ENCODE measurements at regions not wholly inside any gene's neighbourhood (a gene's known extent, or its start where the extent isn't known, plus 50 kb on each side); places are given as distances from the start of the nearest gene placed in this dataset.

DNA sequence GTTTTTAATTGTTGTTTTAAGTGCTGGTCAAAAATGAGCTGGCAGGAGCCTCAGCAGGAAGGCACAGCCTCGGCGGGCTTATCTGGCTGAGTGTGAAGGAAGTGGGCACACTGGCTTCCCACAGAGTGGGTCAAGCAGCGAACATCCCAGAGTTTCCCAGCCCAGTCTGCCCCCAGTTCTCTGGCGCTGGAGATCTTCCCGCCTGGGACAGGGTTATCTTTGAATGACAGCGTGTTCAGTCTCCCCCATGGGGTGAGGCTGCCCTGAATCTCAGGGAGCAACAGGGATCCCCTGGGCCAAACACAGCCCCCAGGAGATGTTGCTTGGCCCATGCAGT lies 122.2 kb upstream of the PTPN1 start:
- no peak for DNase-seq (ENCODE audit: low spot score)
- Mint-ChIP-seq H3K4me3 (no peak overlapping the region), H3K27ac (no peak overlapping the region), H3K4me1 (ENCODE audit: low read depth) (peaks cover 52% of the 10 kb centered on the region), H3K27me3 (ENCODE audit: low read depth) (no peaks in the 10 kb centered on the region), H3K36me3 (ENCODE audit: low read depth) (no peaks in the 10 kb centered on the region), H3K9me3 (no peaks in the 10 kb centered on the region)

DNA sequence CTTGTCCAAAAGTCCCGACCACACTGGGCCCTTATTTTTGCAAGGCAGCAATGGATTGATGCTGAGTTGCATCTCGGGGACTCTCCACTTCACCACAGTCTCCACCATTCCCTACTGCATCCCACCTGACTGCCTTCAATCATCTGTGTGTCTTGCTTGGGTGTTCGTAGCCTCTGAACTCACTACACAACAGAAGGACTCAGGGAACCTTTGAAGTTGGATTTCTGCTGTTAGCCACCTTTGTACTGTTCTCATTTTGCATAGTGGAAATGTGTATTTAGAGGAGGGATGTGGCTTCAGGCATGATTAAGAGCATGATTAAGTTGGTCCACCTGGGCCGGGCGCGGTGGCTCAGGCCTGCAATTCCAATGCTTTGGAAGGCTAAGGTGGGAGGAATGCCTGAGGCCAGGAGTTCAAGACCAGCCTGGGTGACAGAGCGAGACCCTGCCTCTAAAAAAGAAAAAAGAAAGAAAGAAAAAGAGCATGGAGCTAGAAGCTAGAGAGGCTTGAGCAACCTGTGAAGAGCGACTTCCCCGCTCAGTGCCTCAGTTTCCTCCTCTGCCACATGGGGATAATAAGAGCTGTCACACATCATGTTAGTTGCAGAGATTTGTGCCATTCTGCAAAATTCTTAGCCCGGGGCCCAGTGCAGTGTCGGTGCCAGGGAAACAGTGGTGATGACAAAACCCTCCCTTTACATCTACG lies 121.3 kb upstream of the PTPN1 start:
- Mint-ChIP-seq H3K27ac (no peak overlapping the region), H3K9me3 (no peaks in the 10 kb centered on the region), H3K36me3 (ENCODE audit: low read depth) (no peaks in the 10 kb centered on the region), H3K27me3 (ENCODE audit: low read depth) (no peaks in the 10 kb centered on the region), H3K4me3 (no peak overlapping the region), H3K4me1 (ENCODE audit: low read depth) (peaks cover 45% of the 10 kb centered on the region)
- DNase-seq (ENCODE audit: low spot score): no peak

DNA sequence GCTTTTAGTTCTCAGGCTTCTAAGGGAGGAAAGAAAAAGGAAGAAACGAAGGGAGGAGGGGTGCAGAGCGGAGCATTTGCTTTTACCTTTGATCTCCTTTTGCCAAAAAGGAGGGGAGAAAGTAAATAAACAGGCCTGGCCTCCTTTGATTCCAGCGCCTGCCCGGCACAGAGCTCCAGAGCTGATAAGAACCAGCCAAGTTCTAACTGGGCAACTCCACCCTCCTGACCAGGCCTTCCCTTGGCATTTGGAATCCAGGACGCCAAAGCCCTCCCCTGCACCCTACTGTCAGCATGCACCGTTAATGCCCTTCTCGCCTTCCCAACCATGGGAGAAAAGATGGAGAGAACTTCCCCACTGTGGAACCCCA lies 120.8 kb upstream of the PTPN1 start:
- H3K9me3 Mint-ChIP-seq: no peaks in the 10 kb centered on the region
- no peak overlapping the region for H3K4me3 Mint-ChIP-seq
- no peaks in the 10 kb centered on the region for H3K36me3 Mint-ChIP-seq (ENCODE audit: low read depth)
- H3K27ac Mint-ChIP-seq: no peak overlapping the region
- no peaks in the 10 kb centered on the region for H3K27me3 Mint-ChIP-seq (ENCODE audit: low read depth)
- DNase-seq (ENCODE audit: low spot score): no peak
- H3K4me1 Mint-ChIP-seq (ENCODE audit: low read depth): peaks cover 45% of the 10 kb centered on the region

DNA sequence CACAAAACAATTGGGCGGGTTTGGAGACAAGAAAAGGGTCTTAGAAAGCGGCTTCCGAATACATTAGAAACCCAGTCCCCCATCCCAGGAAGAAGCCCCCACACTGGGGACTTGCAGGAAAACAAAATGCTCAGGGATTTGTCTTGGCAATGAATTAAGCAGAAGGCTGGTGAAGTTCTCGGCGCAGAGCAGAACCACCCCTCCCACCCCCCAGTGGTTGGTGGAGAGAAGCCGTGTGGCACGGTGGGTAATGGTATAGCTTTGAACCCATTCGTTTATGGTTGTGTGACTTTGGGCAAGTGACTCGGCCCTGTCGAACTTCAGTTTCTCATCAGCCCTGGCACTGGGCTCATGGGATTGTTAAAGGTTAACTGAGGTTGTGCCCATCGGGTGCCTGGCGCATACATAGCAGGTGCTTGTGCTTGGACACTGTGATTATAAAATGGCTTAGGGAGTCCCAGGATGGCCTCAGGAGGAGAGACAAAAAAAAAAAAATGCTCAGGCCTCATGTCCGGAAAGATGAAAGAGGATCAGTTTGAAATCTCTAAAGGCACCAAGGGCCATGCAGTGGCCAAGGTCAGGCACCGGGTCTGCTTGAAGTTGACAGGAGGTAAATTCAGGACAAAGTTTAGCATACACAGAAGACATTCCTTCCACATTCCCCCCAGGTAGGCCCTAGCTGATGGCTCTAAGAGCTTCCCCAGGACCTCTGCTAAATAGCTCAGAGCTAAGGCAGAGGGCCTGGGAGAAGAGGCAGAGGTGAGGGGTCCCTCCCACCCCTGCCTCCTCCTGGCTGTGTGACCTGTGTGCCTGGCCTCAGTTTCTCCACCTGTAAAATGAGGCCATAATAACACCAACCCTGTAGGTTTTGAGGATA lies 120.1 kb upstream of the PTPN1 start:
- Mint-ChIP-seq H3K9me3 (no peaks in the 10 kb centered on the region), H3K4me3 (no peak overlapping the region), H3K27ac (no peak overlapping the region), H3K36me3 (ENCODE audit: low read depth) (no peaks in the 10 kb centered on the region), H3K27me3 (ENCODE audit: low read depth) (no peaks in the 10 kb centered on the region), H3K4me1 (ENCODE audit: low read depth) (peaks cover 39% of the 10 kb centered on the region)
- DNase-seq (ENCODE audit: low spot score): no peak

DNA sequence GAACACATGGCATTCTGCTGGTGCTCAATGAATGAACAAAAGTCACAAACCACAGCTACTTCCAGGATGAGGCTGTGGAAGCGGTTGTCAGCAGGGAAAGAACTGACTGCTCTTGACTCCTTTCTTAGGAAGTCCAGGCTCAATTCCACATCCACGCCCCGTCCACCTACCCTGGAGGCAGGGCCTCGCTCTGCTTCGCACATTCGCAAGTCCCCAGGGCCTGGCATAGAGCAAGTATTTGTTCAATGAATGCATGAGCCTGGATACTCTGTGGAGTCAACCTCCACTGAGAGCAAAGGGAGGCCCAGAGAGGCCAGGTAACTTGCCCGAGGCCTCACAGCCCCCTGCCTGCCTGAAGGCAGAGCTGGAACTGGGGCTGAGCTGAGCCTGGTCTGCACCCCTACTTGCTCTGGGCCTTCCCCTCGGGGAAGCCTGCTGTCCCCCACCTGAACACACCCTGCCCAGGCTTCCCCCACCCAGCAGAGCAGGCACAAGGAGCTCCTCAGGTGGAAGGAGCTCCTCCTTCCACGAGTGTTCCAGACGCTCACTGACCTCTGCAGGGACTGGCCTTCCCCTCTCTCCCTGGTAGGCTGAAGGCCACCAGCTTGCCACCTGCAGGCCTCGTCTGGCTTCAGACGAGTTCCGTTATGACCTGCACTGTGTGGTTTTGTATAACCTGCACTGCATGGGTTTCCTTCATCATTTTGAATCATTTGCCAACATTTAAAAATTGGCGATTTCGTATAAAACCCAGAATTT lies 119.3 kb upstream of the PTPN1 start:
- H3K27ac Mint-ChIP-seq: no peak overlapping the region
- H3K27me3 Mint-ChIP-seq (ENCODE audit: low read depth): no peaks in the 10 kb centered on the region
- DNase-seq (ENCODE audit: low spot score): no peak
- peaks cover 31% of the 10 kb centered on the region for H3K4me1 Mint-ChIP-seq (ENCODE audit: low read depth)
- H3K9me3 Mint-ChIP-seq: no peaks in the 10 kb centered on the region
- H3K4me3 Mint-ChIP-seq: no peak overlapping the region
- H3K36me3 Mint-ChIP-seq (ENCODE audit: low read depth): no peaks in the 10 kb centered on the region

DNA sequence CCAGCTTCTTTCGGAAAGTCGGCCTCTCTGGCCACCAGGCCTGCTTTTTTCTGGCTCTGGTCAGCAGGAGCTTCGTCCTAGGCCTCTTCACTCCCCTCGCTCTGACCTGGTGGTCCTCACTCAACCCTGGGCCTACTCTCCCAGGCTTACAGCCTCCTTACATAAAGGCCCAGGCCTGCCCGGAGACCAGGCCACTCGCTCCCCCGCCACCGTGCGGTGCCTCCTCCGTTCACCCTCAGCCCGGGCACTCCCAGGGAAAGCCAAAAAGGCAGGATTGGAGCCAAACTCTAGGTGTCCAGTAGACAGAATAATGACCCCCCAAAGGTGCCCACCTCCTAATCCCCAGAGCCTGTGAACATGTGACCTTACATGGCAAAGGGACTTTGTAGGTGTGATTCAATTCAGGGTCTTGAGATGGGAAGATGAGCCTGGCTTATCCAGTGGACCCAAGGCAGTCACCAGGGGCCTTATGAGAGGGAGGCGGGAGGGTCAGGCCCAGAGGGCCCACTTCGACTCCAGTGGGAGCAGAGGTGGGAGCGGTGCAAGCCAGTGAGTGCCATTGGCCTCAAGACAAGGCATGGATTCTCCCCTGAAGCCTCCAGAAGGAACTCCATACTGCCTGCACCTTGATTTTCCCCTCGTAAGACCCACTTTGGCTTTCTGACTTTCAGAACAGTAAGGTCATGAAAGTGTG lies 118.6 kb upstream of the PTPN1 start:
- no peak for DNase-seq (ENCODE audit: low spot score)
- Mint-ChIP-seq H3K27ac (no peak overlapping the region), H3K4me1 (ENCODE audit: low read depth) (peaks cover 24% of the 10 kb centered on the region), H3K36me3 (ENCODE audit: low read depth) (no peaks in the 10 kb centered on the region), H3K4me3 (no peak overlapping the region), H3K9me3 (no peaks in the 10 kb centered on the region), H3K27me3 (ENCODE audit: low read depth) (no peaks in the 10 kb centered on the region)

DNA sequence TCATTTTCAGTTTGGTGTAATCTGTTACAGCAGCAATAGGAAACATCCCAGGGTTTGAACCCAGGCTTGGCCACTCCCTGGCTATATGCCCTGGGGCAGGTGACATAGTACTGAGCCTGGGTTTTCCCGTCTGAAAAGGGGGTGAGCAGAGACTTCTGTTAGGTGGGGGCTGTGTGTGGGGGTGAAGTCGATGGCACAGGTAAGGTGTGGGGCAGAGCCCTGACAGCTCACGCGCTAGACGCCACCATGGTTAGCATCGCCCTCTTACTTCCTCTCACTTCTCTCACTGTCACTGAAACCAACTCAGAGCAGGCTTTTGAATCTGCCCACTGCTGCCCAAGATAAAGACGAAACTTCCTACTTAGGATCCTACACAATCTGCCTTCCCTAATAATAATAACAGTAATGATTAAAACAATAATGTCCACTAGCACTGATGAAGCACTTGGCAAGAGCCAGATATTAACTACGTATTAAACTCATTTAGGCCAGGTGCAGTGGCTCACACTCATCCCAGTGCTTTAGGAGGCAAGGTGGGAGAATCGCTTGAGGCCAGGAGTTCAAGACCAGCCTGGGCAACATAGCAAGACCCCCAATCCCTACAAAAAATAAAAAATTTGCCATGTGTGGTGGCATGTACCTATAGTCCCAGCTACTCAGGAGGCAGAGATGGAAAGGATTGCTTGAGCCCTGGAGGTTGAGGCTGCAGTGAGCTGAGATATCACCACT lies 117.9 kb upstream of the PTPN1 start:
- peaks cover 21% of the 10 kb centered on the region for H3K4me1 Mint-ChIP-seq (ENCODE audit: low read depth)
- no peak for DNase-seq (ENCODE audit: low spot score)
- no peaks in the 10 kb centered on the region for H3K27me3 Mint-ChIP-seq (ENCODE audit: low read depth)
- no peaks in the 10 kb centered on the region for H3K36me3 Mint-ChIP-seq (ENCODE audit: low read depth)
- no peak overlapping the region for H3K4me3 Mint-ChIP-seq
- no peak overlapping the region for H3K27ac Mint-ChIP-seq
- H3K9me3 Mint-ChIP-seq: no peaks in the 10 kb centered on the region

DNA sequence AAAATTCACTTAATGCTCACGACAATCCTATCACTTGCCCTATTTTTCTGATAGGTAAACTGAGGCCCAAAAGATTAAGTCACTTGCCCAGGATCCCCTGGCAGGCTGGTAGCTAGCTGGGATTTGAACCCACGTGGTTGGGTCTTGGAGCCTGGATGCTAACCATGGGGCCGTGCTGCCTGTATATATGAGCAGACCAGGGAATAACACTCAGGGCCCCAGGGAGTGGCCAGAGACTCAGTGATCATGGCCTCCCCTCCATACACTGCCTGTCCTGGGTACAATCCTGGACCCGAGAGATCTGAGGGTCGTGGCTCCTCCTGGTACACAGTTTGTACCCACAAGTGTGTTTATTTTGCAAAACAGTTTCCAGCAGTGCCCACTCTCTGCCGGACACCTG lies 116.9 kb upstream of the PTPN1 start:
- Mint-ChIP-seq H3K36me3 (ENCODE audit: low read depth) (no peaks in the 10 kb centered on the region), H3K27me3 (ENCODE audit: low read depth) (no peaks in the 10 kb centered on the region), H3K9me3 (no peaks in the 10 kb centered on the region), H3K4me1 (ENCODE audit: low read depth) (peaks cover 14% of the 10 kb centered on the region), H3K27ac (no peak overlapping the region), H3K4me3 (no peak overlapping the region)
- DNase-seq (ENCODE audit: low spot score): no peak

DNA sequence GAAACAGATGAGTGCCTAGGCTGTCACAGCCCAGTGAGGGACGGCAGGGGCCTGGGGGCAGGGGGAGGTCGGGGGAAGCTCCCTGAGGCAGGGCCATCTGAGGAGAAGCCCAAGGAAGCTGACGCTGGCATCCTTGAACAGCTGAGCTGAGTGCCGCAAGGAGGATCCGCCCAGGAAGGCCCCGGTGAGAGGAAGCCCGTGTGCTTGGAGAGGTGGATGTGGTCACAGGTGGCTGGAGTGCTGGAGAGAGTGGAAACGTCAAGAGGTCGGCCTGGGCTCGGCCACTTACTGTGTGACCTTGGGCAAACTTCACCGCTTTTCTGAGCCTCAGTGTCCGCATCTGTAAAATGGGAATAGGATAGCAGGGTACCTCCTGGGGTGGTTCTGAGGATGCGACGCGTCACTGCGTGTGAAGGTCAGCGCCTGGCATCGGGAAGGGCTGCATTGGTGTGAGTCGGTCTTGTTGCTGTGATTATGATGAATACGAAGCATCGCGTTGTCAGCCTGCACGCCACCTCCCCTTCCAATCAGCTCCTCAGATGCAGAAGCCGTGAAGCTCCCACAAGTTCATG lies 116.1 kb upstream of the PTPN1 start:
- no peak for DNase-seq (ENCODE audit: low spot score)
- Mint-ChIP-seq H3K9me3 (no peaks in the 10 kb centered on the region), H3K27ac (no peak overlapping the region), H3K4me1 (ENCODE audit: low read depth) (peaks cover 7% of the 10 kb centered on the region), H3K27me3 (ENCODE audit: low read depth) (no peaks in the 10 kb centered on the region), H3K36me3 (ENCODE audit: low read depth) (no peaks in the 10 kb centered on the region), H3K4me3 (no peak overlapping the region)

DNA sequence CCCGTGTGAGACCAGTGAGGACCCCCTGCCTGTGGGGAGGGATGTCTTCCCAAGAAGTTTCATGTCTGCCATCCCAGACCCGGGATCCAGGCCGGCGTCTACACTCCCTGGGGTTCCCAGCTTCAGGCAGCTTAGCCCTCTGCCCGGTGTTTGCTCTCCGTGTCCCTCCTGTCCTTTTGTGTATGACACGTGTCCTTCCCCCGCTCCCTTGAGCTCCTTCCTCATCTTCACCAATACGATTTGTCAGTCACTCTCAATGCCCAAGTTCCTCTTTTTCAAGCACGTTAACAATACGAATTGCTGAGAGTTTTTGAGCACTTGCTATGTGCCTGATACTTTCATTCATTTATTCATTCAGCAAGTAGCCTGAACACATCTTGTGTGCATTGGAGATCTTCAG lies 115.6 kb upstream of the PTPN1 start:
- H3K9me3 Mint-ChIP-seq: no peaks in the 10 kb centered on the region
- no peak overlapping the region for H3K4me3 Mint-ChIP-seq
- peaks cover 7% of the 10 kb centered on the region for H3K4me1 Mint-ChIP-seq (ENCODE audit: low read depth)
- H3K27ac Mint-ChIP-seq: peak overlapping the region; percentile 1
- H3K27me3 Mint-ChIP-seq (ENCODE audit: low read depth): no peaks in the 10 kb centered on the region
- DNase-seq (ENCODE audit: low spot score): no peak
- no peaks in the 10 kb centered on the region for H3K36me3 Mint-ChIP-seq (ENCODE audit: low read depth)

DNA sequence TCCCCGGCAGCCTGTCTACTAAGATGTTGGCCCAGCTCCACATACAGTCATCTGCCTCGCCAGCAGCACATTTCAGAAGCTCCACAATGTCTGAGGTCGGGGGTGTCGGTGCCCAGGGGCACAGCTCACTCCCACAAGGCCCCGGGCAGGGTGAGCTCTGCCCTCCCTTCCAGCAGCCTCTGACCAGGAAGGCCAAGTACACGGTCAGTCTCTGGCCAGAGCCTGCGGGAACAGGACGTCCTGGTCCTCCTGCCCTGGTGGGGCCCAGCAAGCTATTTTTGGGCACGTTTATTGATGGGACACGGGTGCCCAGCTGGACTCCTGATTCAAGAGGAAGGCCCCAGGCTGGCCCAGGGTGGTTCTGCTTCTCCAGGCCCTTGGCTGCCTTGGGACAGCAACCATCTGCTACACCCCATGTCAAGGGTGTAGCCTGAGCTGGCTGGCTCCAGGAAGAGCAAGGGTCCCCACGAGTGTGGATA lies 114.9 kb upstream of the PTPN1 start:
- no peaks in the 10 kb centered on the region for H3K36me3 Mint-ChIP-seq (ENCODE audit: low read depth)
- peaks cover 5% of the 10 kb centered on the region for H3K4me1 Mint-ChIP-seq (ENCODE audit: low read depth)
- H3K27ac Mint-ChIP-seq: no peak overlapping the region
- DNase-seq (ENCODE audit: low spot score): no peak
- H3K9me3 Mint-ChIP-seq: no peaks in the 10 kb centered on the region
- H3K27me3 Mint-ChIP-seq (ENCODE audit: low read depth): no peaks in the 10 kb centered on the region
- no peak overlapping the region for H3K4me3 Mint-ChIP-seq

DNA sequence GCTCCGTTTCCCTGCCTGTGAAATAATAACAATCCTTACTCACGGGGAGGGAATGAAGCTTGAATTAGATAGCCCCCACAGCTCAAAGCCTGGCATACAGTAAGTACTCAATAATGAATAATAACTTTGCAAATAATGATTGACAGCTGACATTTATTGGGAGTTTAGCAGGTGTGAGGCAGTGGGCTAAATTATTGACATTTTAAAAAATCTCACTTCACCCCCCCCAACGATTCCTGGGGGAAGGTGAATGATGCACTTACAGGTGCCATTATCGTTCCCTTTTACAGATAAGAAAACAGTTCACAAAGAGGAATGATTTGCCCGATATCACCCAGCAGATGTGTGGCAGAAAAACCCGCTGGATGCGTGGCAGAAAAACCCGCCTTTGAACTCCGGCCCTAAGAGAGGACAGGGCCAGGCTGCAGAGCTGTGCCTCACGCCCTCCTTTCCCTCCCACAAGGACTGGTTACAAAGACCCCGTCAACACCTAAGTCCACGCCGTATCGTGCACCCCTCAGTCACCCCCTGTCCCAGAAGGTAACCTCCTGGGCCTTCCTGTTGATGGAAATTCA lies 114.2 kb upstream of the PTPN1 start:
- no peak overlapping the region for H3K4me3 Mint-ChIP-seq
- no peak for DNase-seq (ENCODE audit: low spot score)
- H3K4me1 Mint-ChIP-seq (ENCODE audit: low read depth): peaks cover 5% of the 10 kb centered on the region
- no peaks in the 10 kb centered on the region for H3K36me3 Mint-ChIP-seq (ENCODE audit: low read depth)
- H3K9me3 Mint-ChIP-seq: no peaks in the 10 kb centered on the region
- H3K27ac Mint-ChIP-seq: no peak overlapping the region
- H3K27me3 Mint-ChIP-seq (ENCODE audit: low read depth): no peaks in the 10 kb centered on the region

DNA sequence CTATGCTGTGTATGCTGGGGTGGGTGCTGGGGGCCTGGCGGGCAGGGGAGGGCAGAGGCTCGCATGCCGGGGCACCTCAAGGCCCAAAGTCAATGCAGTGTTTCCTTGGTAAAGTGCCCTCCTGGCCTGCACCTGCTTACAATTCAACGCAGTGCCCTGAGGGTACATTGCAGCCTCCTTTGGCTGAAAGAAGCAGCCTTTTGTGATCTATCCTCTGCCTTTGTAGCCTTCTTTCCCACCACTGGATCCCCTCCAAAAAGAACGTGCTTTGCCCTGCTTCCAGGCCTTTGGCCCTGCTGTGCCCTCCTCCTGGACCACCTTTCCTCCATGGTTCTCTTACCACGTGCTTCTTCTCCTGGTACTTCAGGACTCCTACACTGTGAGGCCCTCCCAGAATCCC lies 113.6 kb upstream of the PTPN1 start:
- H3K4me1 Mint-ChIP-seq (ENCODE audit: low read depth): peaks cover 5% of the 10 kb centered on the region
- no peaks in the 10 kb centered on the region for H3K36me3 Mint-ChIP-seq (ENCODE audit: low read depth)
- no peaks in the 10 kb centered on the region for H3K9me3 Mint-ChIP-seq
- DNase-seq (ENCODE audit: low spot score): no peak
- no peak overlapping the region for H3K4me3 Mint-ChIP-seq
- no peaks in the 10 kb centered on the region for H3K27me3 Mint-ChIP-seq (ENCODE audit: low read depth)
- no peak overlapping the region for H3K27ac Mint-ChIP-seq
